HG03469 (cell line): ENCODE measurements at regions not wholly inside any gene's neighbourhood (a gene's known extent, or its start where the extent isn't known, plus 50 kb on each side); places are given as distances from the start of the nearest gene placed in this dataset.

ENCODE experiments used
- ATAC-seq: cut with Tn5 transposase; IDR thresholded peaks from one replicate; pipeline ENCODE4 v1.9.1; 2021; ENCODE audit warnings: mild to moderate bottlenecking, moderate library complexity, moderate number of reproducible peaks; ENCODE audit not compliant: unreplicated experiment

- no peak for ATAC-seq
Measured at GRCh38 chr15:95946926-95947325, 383.6 kb upstream of the NR2F2 start.

GRCh38 chr15:95948411-95948810, 382.1 kb upstream of the NR2F2 start:
- ATAC-seq, result no peak

- ATAC-seq, result no peak
Measured at GRCh38 chr15:95953032-95953431, 377.5 kb upstream of the NR2F2 start.

GRCh38 chr15:95957861-95958260, 372.6 kb upstream of the NR2F2 start:
- no peak for ATAC-seq

- ATAC-seq, result no peak
Measured at GRCh38 chr15:95958382-95958781, 372.1 kb upstream of the NR2F2 start.

- ATAC-seq, result no peak
Measured at GRCh38 chr15:95968856-95969255, 361.6 kb upstream of the NR2F2 start.

- no peak for ATAC-seq
Measured at GRCh38 chr15:95970326-95970725, 360.2 kb upstream of the NR2F2 start.

- ATAC-seq, result no peak
Measured at GRCh38 chr15:95972041-95972553, 358.4 kb upstream of the NR2F2 start.

- ATAC-seq, result no peak
Measured at GRCh38 chr15:95972812-95973211, 357.7 kb upstream of the NR2F2 start.

- ATAC-seq, result peak; percentile 76
Measured at GRCh38 chr15:95973566-95974256, 356.8 kb upstream of the NR2F2 start.

GRCh38 chr15:95975212-95975611, 355.3 kb upstream of the NR2F2 start:
- ATAC-seq, result peak; percentile 38

GRCh38 chr15:95979286-95979685, 351.2 kb upstream of the NR2F2 start:
- no peak for ATAC-seq

GRCh38 chr15:95981209-95981608, 349.3 kb upstream of the NR2F2 start:
- no peak for ATAC-seq

GRCh38 chr15:95987299-95987698, 343.2 kb upstream of the NR2F2 start:
- ATAC-seq, result no peak

- ATAC-seq, result no peak
Measured at GRCh38 chr15:95987886-95988573, 342.5 kb upstream of the NR2F2 start.

GRCh38 chr15:95988574-95988887, 342.0 kb upstream of the NR2F2 start:
- no peak for ATAC-seq

- no peak for ATAC-seq
Measured at GRCh38 chr15:95989392-95989791, 341.1 kb upstream of the NR2F2 start.

GRCh38 chr15:95990833-95991232, 339.7 kb upstream of the NR2F2 start:
- no peak for ATAC-seq

- ATAC-seq, result no peak
Measured at GRCh38 chr15:95994418-95994817, 336.1 kb upstream of the NR2F2 start.

GRCh38 chr15:95995375-95996168, 334.9 kb upstream of the NR2F2 start:
- no peak for ATAC-seq

GRCh38 chr15:95996494-95996893, 334.0 kb upstream of the NR2F2 start:
- peak; percentile 43 for ATAC-seq

- ATAC-seq, result no peak
Measured at GRCh38 chr15:95998935-95999334, 331.6 kb upstream of the NR2F2 start.
